Heart left ventricle (tissue), 16 donors: ENCODE measurements at regions not wholly inside any gene's neighbourhood (a gene's known extent, or its start where the extent isn't known, plus 50 kb on each side); places are given as distances from the start of the nearest gene placed in this dataset.

ENCODE experiments used
- ATAC-seq, 4 donors: fragments of 200-7000 bp; cut with Tn5 transposase; one replicate each; pipeline ENCODE4 v1.9.1; 2020 to 2022; ENCODE audit warnings: moderate library complexity in 4 of 4, mild to moderate bottlenecking in 3 of 4, moderate number of reproducible peaks in 1 of 4
- DNase-seq, 5 donors: peaks; one replicate each; pipeline ENCODE4 v3.0.0-alpha.2; 2020
- H3K27ac ChIP-seq, 12 donors: fragments of 200-600 bp; sonication (generic) in 4 of 12; one replicate each; pipeline versions ENCODE4 v1.5.0 to v1.8.0; 2016 to 2022; ENCODE audit warnings: mild to moderate bottlenecking in 2 of 12
- H3K27me3 ChIP-seq, 9 donors: fragments of 200-600 bp; sonication (generic) in 2 of 9; one replicate each; pipeline versions ENCODE4 v1.5.1 to v1.8.0; 2016 to 2022; ENCODE audit warnings: mild to moderate bottlenecking in 3 of 9
- H3K36me3 ChIP-seq, 9 donors: fragments of 200-600 bp; sonication (generic) in 2 of 9; one replicate each; pipeline versions ENCODE4 v1.5.0 to v1.8.0; 2018 to 2022; ENCODE audit warnings: mild to moderate bottlenecking in 2 of 9
- H3K4me1 ChIP-seq, 12 donors: fragments of 200-600 bp; sonication (generic) in 4 of 12; one replicate each; pipeline versions ENCODE4 v1.5.0 to v1.8.0; 2016 to 2022; ENCODE audit warnings: mild to moderate bottlenecking in 3 of 12
- H3K4me3 ChIP-seq, 12 donors: fragments of 200-600 bp; sonication (generic) in 4 of 12; one replicate each; pipeline versions ENCODE4 v1.5.0 to v1.8.0; 2017 to 2022; ENCODE audit warnings: mild to moderate bottlenecking in 9 of 12, moderate library complexity in 4 of 12
- H3K9me3 ChIP-seq, 12 donors: fragments of 200-600 bp; sonication (generic) in 4 of 12; one replicate each; pipeline versions ENCODE4 v1.5.0 to v1.8.0; 2016 to 2022; ENCODE audit warnings: mild to moderate bottlenecking in 1 of 12
- POLR2A ChIP-seq, 2 donors: fragments of 450-650 bp; IDR thresholded peaks; one replicate each; pipeline ENCODE4 v1.6.1; 2017; ENCODE audit warnings: antibody characterized with exemption in 2 of 2, mild to moderate bottlenecking in 2 of 2, moderate library complexity in 2 of 2
- WGBS, 4 donors: extraction: QIAGEN DNeasy Blood & Tissue Kit in 2 of 4; methylation state at CpG; one replicate each; pipeline versions ENCODE4 v1.1.5 to v1.1.7; 2013 to 2018; 5-methylcytosine and 5-hydroxymethylcytosine counted together
- intact Hi-C, 10 donors: fragments of 100-400 bp; cut with DNase I; formaldehyde crosslinking; loops; one replicate each; pipeline versions ENCODE4 v1.11.1 to v1.14.2; 2022
- TF ChIP-seq, protein P1 (sequence below), 12 donors: fragments of 200-600 bp; sonication (generic) in 4 of 12; IDR thresholded peaks; one replicate each; pipeline versions ENCODE4 v1.5.0 to v1.8.0; 2018 to 2022; ENCODE audit warnings: antibody characterized with exemption in 12 of 12, mild to moderate bottlenecking in 5 of 12
- donor health status: ischemic (EF 13 %, LVEDD 7.1; RV severe dilation, severe dysfunction).
- donor health status: healthy with polysubstance abuse.
- donor health status: DM: no; HTN: yes; CAD: no.
- donor health status: DM: no; HTN: no; CAD: no.
- donor health status: ischemic (EF 25% LVEDD 6.9; RV normal size, moderate dysfunction).
- donor health status: ischemic (EF 25% LVEDD 5.7; RV mildly dilated, moderate dysfunction).
- donor health status: healthy.
- donor health status: DM: yes; HTN: yes; CAD: no.
- donor health status: ischemic (EF 35%, LVEDD 5.7; RV mildly dilated, moderate dysfunction).
- donor health status: nonischemic (EF 11% LVEDD 7.7; RV severe dilation, severe dysfunction).
- donor health status: DM: yes; HTN: yes; CAD: no.
- donor health status: PGD.
- donor health status: ischemic (EF 29% LVEDD 5.4; RV normal size, mild dysfunction).
- donor health status: nonischemic (EF 23%, LVEDD 6.1; RV moderate dilation, normal function).

DNA sequence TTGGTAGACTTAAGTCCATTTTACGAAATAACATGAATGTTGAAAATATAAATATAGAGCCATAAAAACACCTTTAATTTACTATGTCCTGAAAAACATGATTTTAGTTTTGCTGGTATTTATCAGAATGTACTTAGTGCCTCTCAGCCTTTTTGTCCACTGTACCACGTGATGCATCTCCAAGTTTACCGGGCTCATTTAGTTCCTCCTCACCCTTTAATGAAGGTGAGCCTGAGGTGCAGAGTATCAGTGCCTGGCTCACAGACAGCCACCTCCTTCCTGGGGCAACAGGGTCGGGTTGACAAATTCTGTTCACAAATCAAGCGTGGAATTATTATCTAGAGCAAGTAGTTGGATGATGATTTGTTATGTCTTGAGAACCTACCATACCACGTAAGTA is 420.5 kb upstream of the MEIS1 start:
- ATAC-seq (no peak), DNase-seq (no peak)
- WGBS, 4 donors = 84 to 90% (median 86%) methylated on average over 6 of the region's 6 CpGs
- H3K4me3 ChIP-seq = no peak overlapping the region
- H3K27ac ChIP-seq = no peak overlapping the region
- peaks cover 0 to 13% (median 0%) of the 10 kb centered on the region in 12 donors for H3K9me3 ChIP-seq
- TF ChIP-seq, protein P1, sequence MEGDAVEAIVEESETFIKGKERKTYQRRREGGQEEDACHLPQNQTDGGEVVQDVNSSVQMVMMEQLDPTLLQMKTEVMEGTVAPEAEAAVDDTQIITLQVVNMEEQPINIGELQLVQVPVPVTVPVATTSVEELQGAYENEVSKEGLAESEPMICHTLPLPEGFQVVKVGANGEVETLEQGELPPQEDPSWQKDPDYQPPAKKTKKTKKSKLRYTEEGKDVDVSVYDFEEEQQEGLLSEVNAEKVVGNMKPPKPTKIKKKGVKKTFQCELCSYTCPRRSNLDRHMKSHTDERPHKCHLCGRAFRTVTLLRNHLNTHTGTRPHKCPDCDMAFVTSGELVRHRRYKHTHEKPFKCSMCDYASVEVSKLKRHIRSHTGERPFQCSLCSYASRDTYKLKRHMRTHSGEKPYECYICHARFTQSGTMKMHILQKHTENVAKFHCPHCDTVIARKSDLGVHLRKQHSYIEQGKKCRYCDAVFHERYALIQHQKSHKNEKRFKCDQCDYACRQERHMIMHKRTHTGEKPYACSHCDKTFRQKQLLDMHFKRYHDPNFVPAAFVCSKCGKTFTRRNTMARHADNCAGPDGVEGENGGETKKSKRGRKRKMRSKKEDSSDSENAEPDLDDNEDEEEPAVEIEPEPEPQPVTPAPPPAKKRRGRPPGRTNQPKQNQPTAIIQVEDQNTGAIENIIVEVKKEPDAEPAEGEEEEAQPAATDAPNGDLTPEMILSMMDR (IDR thresholded peaks at IDR 0.05) = no peak
- TF ChIP-seq POLR2A (IDR thresholded peaks at IDR 0.05) = no peak
- H3K4me1 ChIP-seq = no peaks in the 10 kb centered on the region
- intact Hi-C loops = loop anchor here in 2 of 10 donors (10.0 kb wide), 1 partner anchor 560 kb away; no protein-coding TSS in a partner anchor
- no peaks in the 10 kb centered on the region for H3K36me3 ChIP-seq
- H3K27me3 ChIP-seq = no peaks in the 10 kb centered on the region

DNA sequence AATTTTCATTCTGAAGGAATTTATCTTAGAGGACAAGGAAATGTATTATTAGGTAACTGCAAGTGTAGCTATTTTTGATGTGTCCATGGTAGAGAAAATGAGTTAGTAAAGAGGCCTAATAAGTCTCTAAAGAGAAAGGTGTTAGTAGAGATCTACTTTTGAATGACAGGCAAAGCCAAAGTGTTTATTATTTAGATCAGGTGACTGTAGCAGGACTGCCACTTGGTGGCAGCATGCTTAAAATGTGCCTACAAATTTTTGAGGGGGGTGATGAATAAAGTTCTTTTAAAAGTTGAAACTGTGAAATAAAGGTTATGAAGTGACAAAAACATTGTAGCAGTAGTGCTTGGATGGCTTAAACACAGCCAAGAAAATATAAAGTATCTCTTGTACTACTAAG is 421.5 kb upstream of the MEIS1 start:
- H3K27ac ChIP-seq = no peak overlapping the region
- ATAC-seq (no peak), DNase-seq (no peak)
- H3K27me3 ChIP-seq = no peaks in the 10 kb centered on the region
- intact Hi-C loops = loop anchor here in 2 of 10 donors (10.0 kb wide), 1 partner anchor 561 kb away; no protein-coding TSS in a partner anchor
- no peak for TF ChIP-seq POLR2A (IDR thresholded peaks at IDR 0.05)
- TF ChIP-seq, protein P1 (IDR thresholded peaks at IDR 0.05) = peak in 6 of 12 donors; percentile 10 to 31 (median 26)
- no peaks in the 10 kb centered on the region for H3K36me3 ChIP-seq
- no peaks in the 10 kb centered on the region for H3K4me1 ChIP-seq
- H3K4me3 ChIP-seq = no peak overlapping the region
- peaks cover 0 to 13% (median 0%) of the 10 kb centered on the region in 12 donors for H3K9me3 ChIP-seq

DNA sequence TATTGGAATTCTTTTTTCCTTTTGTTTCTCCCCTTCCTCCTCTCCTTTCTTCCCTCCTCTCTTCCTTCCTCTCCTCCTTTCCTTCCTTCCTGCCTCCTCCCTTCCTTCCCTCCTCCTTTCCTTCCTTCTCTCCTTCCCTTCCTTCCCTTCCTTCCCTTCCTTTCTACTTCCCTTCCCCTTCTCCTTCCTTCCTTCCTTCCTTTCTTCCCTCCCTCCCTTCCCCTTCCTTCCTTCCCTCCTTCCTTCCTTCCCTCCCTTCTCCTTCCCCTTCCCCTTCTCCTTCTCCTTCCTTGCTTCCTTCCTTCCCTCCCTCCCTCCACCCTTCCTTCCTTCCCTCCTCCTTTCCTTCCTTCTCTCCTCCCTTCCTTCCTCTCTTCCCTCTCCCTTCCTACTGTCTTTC is 431.0 kb upstream of the MEIS1 start:
- DNase-seq = no peak
- H3K9me3 ChIP-seq = no peaks in the 10 kb centered on the region
- no peaks in the 10 kb centered on the region for H3K4me1 ChIP-seq
- H3K36me3 ChIP-seq = no peaks in the 10 kb centered on the region
- intact Hi-C loops = no loop called here
- H3K27me3 ChIP-seq = no peaks in the 10 kb centered on the region
- TF ChIP-seq, protein P1 (IDR thresholded peaks at IDR 0.05) = no peak
- no peak for TF ChIP-seq POLR2A (IDR thresholded peaks at IDR 0.05)
- no peak overlapping the region for H3K27ac ChIP-seq
- H3K4me3 ChIP-seq = no peak overlapping the region
- no peak for ATAC-seq

DNA sequence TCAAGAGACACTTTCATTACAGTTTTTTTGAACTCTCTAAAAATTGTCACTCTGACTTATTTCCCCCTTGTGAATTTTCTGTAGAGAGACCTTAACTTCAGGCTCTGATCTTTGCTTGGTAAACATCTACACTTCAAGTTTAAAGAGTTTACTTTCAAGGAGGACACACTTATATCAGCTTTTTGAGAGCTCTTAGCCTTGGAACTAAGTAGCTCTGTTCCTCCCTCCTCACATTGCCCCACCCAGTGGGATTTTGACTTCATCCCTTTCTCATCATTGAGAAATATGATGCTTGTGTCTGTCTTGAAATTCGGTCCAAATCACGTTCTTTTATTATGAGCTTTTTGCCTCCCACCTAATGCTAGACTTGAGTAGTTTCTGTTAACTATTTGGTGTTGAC is 433.4 kb upstream of the MEIS1 start:
- Histone ChIP-seq H3K27me3 (no peaks in the 10 kb centered on the region), H3K4me3 (no peak overlapping the region), H3K36me3 (no peaks in the 10 kb centered on the region), H3K9me3 (no peaks in the 10 kb centered on the region), H3K27ac (no peak overlapping the region), H3K4me1 (no peaks in the 10 kb centered on the region)
- TF ChIP-seq, protein P1 (IDR thresholded peaks at IDR 0.05) = no peak
- no peak for TF ChIP-seq POLR2A (IDR thresholded peaks at IDR 0.05)
- intact Hi-C loops = no loop called here
- 81 to 82% (median 82%) methylated on average over 2 of the region's 2 CpGs for WGBS, 4 donors
- ATAC-seq (no peak), DNase-seq (no peak)
